ENCODE measurements at regions not wholly inside any gene's neighbourhood (a gene's known extent, or its start where the extent isn't known, plus 50 kb on each side); places are given as distances from the start of the nearest gene placed in this dataset.

DNA sequence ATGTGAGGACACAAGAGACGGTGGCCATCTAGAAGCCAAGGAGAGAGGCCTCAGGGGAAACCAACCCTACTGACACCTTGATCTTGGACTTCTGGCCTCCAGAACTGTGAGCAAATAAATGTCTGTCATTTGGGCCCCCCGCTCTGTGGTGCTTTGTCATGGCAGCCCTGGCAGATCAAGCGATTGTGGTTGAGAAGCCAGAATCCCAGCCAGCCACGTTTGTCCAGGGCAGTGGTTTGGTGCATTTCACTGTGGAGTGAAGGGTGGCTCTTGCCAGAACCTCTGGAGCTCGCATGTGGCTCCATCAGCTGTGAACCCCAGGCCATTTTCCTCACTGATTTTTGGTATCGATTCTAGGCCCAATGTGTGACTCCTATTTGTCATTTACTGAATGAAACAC, 404.9 kb downstream of the BCL11B start:
- DNase-seq = no peak
- TF ChIP-seq, protein P1, sequence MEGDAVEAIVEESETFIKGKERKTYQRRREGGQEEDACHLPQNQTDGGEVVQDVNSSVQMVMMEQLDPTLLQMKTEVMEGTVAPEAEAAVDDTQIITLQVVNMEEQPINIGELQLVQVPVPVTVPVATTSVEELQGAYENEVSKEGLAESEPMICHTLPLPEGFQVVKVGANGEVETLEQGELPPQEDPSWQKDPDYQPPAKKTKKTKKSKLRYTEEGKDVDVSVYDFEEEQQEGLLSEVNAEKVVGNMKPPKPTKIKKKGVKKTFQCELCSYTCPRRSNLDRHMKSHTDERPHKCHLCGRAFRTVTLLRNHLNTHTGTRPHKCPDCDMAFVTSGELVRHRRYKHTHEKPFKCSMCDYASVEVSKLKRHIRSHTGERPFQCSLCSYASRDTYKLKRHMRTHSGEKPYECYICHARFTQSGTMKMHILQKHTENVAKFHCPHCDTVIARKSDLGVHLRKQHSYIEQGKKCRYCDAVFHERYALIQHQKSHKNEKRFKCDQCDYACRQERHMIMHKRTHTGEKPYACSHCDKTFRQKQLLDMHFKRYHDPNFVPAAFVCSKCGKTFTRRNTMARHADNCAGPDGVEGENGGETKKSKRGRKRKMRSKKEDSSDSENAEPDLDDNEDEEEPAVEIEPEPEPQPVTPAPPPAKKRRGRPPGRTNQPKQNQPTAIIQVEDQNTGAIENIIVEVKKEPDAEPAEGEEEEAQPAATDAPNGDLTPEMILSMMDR (IDR thresholded peaks at IDR 0.05) = no peak

DNA sequence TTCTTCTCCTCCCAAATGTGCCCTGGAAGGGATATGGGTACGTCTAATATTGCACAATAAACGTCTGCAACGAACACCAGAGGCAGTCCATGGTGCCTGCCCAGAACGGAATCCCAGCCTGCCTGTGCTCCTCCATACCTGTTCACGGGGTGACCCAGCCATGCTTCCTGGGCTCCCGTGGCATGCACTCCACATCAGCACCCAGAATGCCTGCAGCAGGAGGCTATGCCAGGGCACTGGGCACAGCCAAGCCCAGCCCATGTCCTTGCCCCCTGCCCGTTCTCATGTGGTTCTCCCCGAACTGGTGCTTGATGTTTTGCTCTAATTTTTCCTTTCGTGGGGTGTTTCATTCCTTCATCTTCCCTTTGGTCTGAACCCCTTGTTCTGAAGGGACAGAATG, 404.3 kb downstream of the BCL11B start:
- TF ChIP-seq, protein P1 (IDR thresholded peaks at IDR 0.05) = no peak
- DNase-seq = no peak
- no peak overlapping the region for H3K27ac ChIP-seq
- no peaks in the 10 kb centered on the region for H3K4me1 ChIP-seq
- intact Hi-C loops (cut with DNase I; ENCODE audit: low total_unique reads) = no loop called here
- no peaks in the 10 kb centered on the region for H3K27me3 ChIP-seq
- no peaks in the 10 kb centered on the region for H3K9me3 ChIP-seq
- H3K36me3 ChIP-seq = no peaks in the 10 kb centered on the region
- H3K4me3 ChIP-seq = no peak overlapping the region

More for the DNA sequence above, 404.9 kb downstream of the BCL11B start:
- no peak overlapping the region for H3K27ac ChIP-seq
- no peaks in the 10 kb centered on the region for H3K9me3 ChIP-seq
- no peaks in the 10 kb centered on the region for H3K27me3 ChIP-seq
- H3K4me1 ChIP-seq = no peaks in the 10 kb centered on the region
- no peak overlapping the region for H3K4me3 ChIP-seq
- no peaks in the 10 kb centered on the region for H3K36me3 ChIP-seq
- intact Hi-C loops (cut with DNase I; ENCODE audit: low total_unique reads) = no loop called here

DNA sequence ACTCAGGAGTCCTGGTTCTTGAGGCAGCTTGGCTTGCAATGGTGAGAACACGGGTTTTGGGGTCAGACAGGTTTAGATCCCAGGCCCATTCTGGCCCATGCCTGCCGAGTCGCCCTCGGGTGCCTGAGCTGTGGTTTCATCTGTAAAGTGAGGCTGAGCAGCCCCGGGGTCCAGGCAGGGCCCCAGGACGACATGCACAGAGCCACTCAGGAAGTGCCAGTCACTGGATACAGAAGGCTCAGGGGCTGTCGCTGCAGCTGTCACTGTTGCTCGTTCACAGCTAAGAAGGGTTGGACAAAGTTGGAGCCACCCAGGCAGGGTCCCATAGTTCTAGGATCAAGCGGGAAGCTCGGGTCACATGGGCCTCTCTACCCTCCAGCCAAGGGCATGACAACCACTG, 403.1 kb downstream of the BCL11B start:
- TF ChIP-seq, protein P1 (IDR thresholded peaks at IDR 0.05) = no peak
- intact Hi-C loops (cut with DNase I; ENCODE audit: low total_unique reads) = no loop called here
- DNase-seq = no peak

DNA sequence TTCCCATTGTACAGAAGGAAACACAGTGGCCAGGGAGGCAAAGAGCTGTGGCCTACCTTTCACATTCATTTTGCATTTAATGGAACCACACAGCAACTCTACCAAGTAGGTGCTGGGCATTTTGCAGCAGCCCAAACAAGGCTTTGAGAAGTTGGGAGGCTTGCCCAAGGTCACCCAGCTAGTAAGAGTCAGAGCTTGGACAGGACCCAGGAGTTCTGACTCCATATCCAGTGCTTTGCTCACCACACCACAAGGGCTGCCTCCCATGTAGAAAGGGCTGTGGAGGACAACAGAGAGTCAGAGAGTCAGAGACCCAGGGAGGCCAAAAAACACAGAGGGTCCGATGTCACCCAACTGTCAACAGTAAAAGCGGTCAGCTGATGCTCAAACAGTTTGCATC, 400.2 kb downstream of the BCL11B start:
- intact Hi-C loops (cut with DNase I; ENCODE audit: low total_unique reads) = no loop called here
- H3K27ac ChIP-seq = no peak overlapping the region
- H3K36me3 ChIP-seq = no peaks in the 10 kb centered on the region

More for the DNA sequence above, 403.1 kb downstream of the BCL11B start:
- H3K27ac ChIP-seq = no peak overlapping the region
- H3K9me3 ChIP-seq = no peaks in the 10 kb centered on the region
- H3K4me3 ChIP-seq = no peak overlapping the region
- no peaks in the 10 kb centered on the region for H3K36me3 ChIP-seq
- H3K27me3 ChIP-seq = no peaks in the 10 kb centered on the region
- H3K4me1 ChIP-seq = no peaks in the 10 kb centered on the region

DNA sequence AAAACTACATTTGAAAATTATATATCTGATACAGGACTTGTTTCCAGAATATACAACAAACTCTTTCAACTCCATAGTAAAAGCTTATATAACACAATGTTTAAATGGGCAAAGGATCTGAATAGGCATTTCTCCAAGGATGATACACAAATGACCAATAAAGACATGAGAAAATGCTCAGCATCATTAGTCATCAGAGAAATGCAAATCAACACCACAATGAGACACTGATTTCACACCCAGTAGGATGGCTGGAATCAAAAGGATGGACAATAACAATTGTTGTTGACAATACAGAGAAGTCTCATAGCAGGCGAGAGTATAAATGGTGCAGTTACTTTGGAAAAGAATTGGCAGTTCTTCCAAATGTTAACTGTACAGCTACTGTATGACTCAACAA, 394.9 kb downstream of the BCL11B start:
- H3K4me1 ChIP-seq = no peaks in the 10 kb centered on the region
- H3K4me3 ChIP-seq = no peak overlapping the region
- intact Hi-C loops (cut with DNase I; ENCODE audit: low total_unique reads) = no loop called here
- TF ChIP-seq, protein P1 (IDR thresholded peaks at IDR 0.05) = no peak
- H3K36me3 ChIP-seq = no peaks in the 10 kb centered on the region
- H3K9me3 ChIP-seq = peaks cover 0 to 5% (median 0%) of the 10 kb centered on the region in 3 donors
- H3K27ac ChIP-seq = no peak overlapping the region
- H3K27me3 ChIP-seq = no peaks in the 10 kb centered on the region
- DNase-seq = no peak

More for the DNA sequence above, 400.2 kb downstream of the BCL11B start:
- TF ChIP-seq, protein P1 (IDR thresholded peaks at IDR 0.05) = no peak
- Histone ChIP-seq H3K27me3 (no peaks in the 10 kb centered on the region), H3K4me1 (no peaks in the 10 kb centered on the region), H3K4me3 (no peak overlapping the region), H3K9me3 (peaks cover 0 to 5% (median 0%) of the 10 kb centered on the region in 3 donors)
- no peak for DNase-seq

DNA sequence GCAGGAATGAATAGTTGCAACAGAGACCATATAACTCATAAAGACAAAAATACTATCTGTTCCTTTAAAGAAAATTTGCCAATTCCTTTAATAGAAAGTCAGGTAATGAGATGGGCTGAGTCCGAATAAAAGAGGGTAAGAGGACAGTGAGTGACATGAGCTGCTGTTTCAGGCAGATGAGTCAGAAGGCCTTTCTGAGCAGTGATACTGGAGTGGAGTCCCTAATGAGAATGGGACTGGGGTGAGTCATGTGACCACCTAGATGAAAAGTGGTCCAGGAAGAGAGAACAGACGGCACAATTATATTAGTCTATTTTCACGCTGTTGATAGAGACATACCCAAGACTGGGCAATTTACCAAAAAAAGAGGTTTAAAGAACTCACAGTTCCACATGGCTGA, 393.7 kb downstream of the BCL11B start:
- intact Hi-C loops (cut with DNase I; ENCODE audit: low total_unique reads) = no loop called here
- Histone ChIP-seq H3K36me3 (no peaks in the 10 kb centered on the region), H3K4me1 (no peaks in the 10 kb centered on the region), H3K9me3 (peaks cover 0 to 5% (median 0%) of the 10 kb centered on the region in 3 donors), H3K4me3 (no peak overlapping the region), H3K27ac (no peak overlapping the region), H3K27me3 (no peaks in the 10 kb centered on the region)
- DNase-seq = no peak
- TF ChIP-seq, protein P1 (IDR thresholded peaks at IDR 0.05) = no peak
